Psoas muscle (tissue), 7 donors: ENCODE measurements at regions not wholly inside any gene's neighbourhood (a gene's known extent, or its start where the extent isn't known, plus 50 kb on each side); places are given as distances from the start of the nearest gene placed in this dataset.

Experiments
- ATAC-seq, 4 donors: fragments of 200-7000 bp; cut with Tn5 transposase; one replicate each; pipeline ENCODE4 v1.9.1; 2020; ENCODE audit warnings: moderate library complexity in 3 of 4, mild to moderate bottlenecking in 2 of 4
- DNase-seq, 2 donors: peaks; one replicate each; pipeline ENCODE4 v3.0.0-alpha.2; 2020
- H3K27ac ChIP-seq: fragments of 200-600 bp; one replicate; pipeline ENCODE4 v1.8.0; 2022
- H3K27me3 ChIP-seq, 3 donors: fragments of 200-600 bp in 1 of 3; one replicate each; pipeline versions ENCODE4 v1.6.1 to v1.8.0; 2013 to 2022; ENCODE audit warnings: low read length in 2 of 3, mild to moderate bottlenecking in 2 of 3, moderate library complexity in 1 of 3; ENCODE audit not compliant: insufficient read depth in 3 of 3
- H3K36me3 ChIP-seq, 2 donors: fragments of 200-600 bp in 1 of 2; one replicate each; pipeline versions ENCODE4 v1.6.1 to v1.8.0; 2013 to 2022; ENCODE audit warnings: low read depth in 1 of 2, mild to moderate bottlenecking in 1 of 2, moderate library complexity in 1 of 2; ENCODE audit not compliant: insufficient read depth in 1 of 2
- H3K4me1 ChIP-seq: fragments of 200-600 bp; one replicate; pipeline ENCODE4 v1.8.0; 2022
- H3K4me3 ChIP-seq: fragments of 200-600 bp; one replicate; pipeline ENCODE4 v1.8.0; 2022; ENCODE audit warnings: mild to moderate bottlenecking
- H3K9me3 ChIP-seq: fragments of 200-600 bp; one replicate; pipeline ENCODE4 v1.8.0; 2022
- CTCF ChIP-seq: fragments of 200-600 bp; IDR thresholded peaks from one replicate; pipeline ENCODE4 v1.8.0; 2022; ENCODE audit warnings: antibody characterized with exemption
- WGBS, 3 donors: extraction: QIAGEN DNeasy Blood & Tissue Kit; methylation state at CpG; one replicate each; pipeline versions ENCODE4 v1.1.6 to v1.1.7; 2013; 5-methylcytosine and 5-hydroxymethylcytosine counted together
- intact Hi-C, 2 donors: fragments of 100-400 bp; cut with DNase I; formaldehyde crosslinking; loops; one replicate each; pipeline versions ENCODE4 v1.11.0 to v1.14.2; 2022
- donor health status: healthy with polysubstance abuse.
- donor health status: DM: no; HTN: no; CAD: no; lungs with moderate emphysema.
- donor health status: Bipolar disorder and iron deficiency.
- donor health status: healthy.
- donor health status: DM: yes; HTN: yes; CAD: no.
- donor health status: DM: no; HTN: no; CAD: no.
- donor health status: DM: yes; HTN: yes; CAD: no.

DNA sequence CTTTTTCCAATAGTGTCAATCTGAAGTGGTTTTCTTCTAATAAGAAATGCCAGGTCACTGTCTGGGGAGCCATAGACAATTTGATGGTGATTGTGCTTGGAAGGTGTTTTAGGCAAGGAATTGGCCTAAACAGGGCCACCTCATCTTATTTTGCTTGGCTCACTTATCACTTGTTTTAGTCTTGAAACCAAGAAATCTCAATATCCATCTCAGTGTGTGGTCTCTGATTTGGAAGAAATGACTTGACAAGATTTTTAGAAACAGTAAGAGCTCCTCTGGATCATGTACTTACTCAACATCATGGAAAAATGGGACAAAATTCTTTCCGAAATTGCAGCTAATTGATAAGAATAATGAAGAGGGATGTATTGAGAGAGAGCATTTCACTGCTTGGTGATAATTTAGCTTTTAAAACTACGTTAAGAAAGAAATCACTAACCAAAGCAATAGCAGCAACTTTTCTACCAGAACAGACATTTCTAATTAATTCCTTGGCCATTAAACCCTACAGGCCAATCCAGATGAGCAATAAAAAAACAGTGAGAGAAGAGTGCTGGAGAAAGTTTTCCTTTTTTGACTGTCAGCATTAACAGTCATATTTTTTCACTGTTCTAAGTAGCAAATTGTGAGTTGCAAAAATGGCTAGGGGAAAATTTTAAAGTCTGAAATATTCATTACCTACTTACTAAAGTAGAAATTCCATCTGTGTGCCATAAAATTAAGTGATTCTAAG, 157.3 kb downstream of the AEBP2 start:
- ATAC-seq, result no peak
- Histone ChIP-seq H3K27me3 (no peaks in the 10 kb centered on the region), H3K36me3 (no peaks in the 10 kb centered on the region), H3K4me3 (no peak overlapping the region), H3K9me3 (no peaks in the 10 kb centered on the region), H3K27ac (no peak overlapping the region), H3K4me1 (no peaks in the 10 kb centered on the region)
- TF ChIP-seq CTCF, result no peak
- DNase-seq, result no peak
- WGBS, 3 donors, result 71 to 80% (median 79%) methylated on average over 2 of the region's 2 CpGs
- intact Hi-C loops, result no loop called here

DNA sequence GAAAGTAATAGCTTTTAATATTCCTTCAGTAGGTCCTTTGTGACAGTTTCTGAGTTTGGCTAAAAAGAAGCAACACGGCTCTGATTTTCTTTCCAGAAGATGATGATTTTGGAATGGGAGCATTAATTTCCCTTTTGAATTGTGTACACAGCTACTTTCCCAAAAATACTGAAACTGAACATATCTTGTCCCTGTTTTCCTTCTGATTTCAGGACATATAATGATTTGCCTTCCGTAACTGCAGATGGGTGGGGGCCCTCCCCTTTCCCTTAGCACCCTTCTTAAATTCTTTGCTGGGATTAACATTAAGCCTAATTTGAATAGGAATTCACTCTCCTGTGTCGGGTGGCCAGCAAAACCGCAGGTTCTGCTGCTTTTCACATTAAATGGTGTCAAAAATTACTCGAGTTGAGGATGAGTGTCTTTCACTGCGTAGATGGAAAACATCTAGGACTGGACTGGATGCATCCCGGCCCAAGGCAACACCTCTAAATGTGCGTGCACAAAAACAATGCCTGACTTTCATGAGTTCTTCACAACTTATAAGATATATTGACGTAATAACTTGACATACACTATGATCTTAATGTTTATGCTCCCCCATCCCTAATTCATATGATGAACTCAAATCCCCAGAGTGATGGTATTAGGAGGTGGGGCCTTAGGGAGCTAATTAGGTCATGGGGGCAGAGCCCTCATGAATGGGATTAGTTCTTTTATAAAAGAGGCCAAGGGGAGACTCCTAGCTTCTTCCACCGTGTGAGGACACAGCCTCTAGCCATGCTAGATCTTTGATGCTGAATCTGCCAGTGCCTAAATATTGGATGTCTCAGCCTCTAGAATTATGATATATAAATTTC, 158.1 kb downstream of the AEBP2 start:
- H3K9me3 ChIP-seq, result no peaks in the 10 kb centered on the region
- no peaks in the 10 kb centered on the region for H3K27me3 ChIP-seq
- no peaks in the 10 kb centered on the region for H3K4me1 ChIP-seq
- ATAC-seq (no peak), DNase-seq (no peak)
- no peak overlapping the region for H3K4me3 ChIP-seq
- TF ChIP-seq CTCF, result no peak
- intact Hi-C loops, result no loop called here
- no peaks in the 10 kb centered on the region for H3K36me3 ChIP-seq
- 55 to 57% (median 56%) methylated on average over 10 of the region's 10 CpGs for WGBS, 3 donors
- no peak overlapping the region for H3K27ac ChIP-seq

GRCh38 chr12:19605720-19606119, 166.4 kb downstream of the AEBP2 start:
- Histone ChIP-seq H3K4me3 (no peak overlapping the region), H3K27me3 (no peaks in the 10 kb centered on the region), H3K9me3 (no peaks in the 10 kb centered on the region), H3K36me3 (no peaks in the 10 kb centered on the region), H3K4me1 (no peaks in the 10 kb centered on the region), H3K27ac (no peak overlapping the region)
- TF ChIP-seq CTCF, result no peak
- 84 to 92% (median 88%) methylated on average over 7 of the region's 7 CpGs for WGBS, 3 donors
- no peak for ATAC-seq
- DNase-seq, result no peak
- intact Hi-C loops, result no loop called here

DNA sequence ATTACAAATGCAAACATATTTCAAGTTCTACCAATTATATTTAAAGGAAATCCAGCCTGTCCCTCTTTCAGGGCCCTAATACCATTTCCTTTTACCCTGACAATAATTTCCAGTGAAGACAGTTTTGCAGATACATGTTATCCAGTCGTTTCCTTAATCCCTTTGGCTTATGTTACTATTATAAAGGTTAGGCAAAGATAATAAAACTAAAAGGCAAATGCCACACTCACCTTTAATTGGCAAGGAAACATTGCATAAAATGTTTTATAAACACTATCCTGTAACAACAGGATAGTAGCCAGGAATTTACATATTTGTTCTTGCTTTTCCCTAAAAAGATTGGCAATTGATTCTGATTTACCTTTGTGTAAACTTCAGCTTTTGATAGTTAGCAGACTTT, 168.7 kb downstream of the AEBP2 start:
- H3K4me1 ChIP-seq, result no peaks in the 10 kb centered on the region
- H3K27ac ChIP-seq, result no peak overlapping the region
- H3K36me3 ChIP-seq, result no peaks in the 10 kb centered on the region
- intact Hi-C loops, result no loop called here
- no peak overlapping the region for H3K4me3 ChIP-seq
- no peak for DNase-seq
- peaks cover 6% of the 10 kb centered on the region for H3K9me3 ChIP-seq
- 4 to 28% (median 14%) methylated on average over 1 of the region's 1 CpG for WGBS, 3 donors
- no peak for TF ChIP-seq CTCF
- no peaks in the 10 kb centered on the region for H3K27me3 ChIP-seq
- no peak for ATAC-seq
